GM21526 (cell line): ENCODE measurements at regions not wholly inside any gene's neighbourhood (a gene's known extent, or its start where the extent isn't known, plus 50 kb on each side); places are given as distances from the start of the nearest gene placed in this dataset.
"Not testable (repeated sequence)": the region's sequence is repeated elsewhere in the genome, so short reads cannot be mapped to it uniquely, and the experiment has no call there.

Experiments
- ATAC-seq: cut with Tn5 transposase; IDR thresholded peaks from one replicate; pipeline ENCODE4 v1.9.1; 2021; ENCODE audit warnings: moderate library complexity; ENCODE audit not compliant: unreplicated experiment, low FRiP score

- no peak for ATAC-seq
Observed at GRCh38 chr18:29501952-29502351, 1325.0 kb upstream of the CDH2 start.

GRCh38 chr18:29496152-29496680 lies 1319.3 kb upstream of the CDH2 start:
- no peak for ATAC-seq

DNA sequence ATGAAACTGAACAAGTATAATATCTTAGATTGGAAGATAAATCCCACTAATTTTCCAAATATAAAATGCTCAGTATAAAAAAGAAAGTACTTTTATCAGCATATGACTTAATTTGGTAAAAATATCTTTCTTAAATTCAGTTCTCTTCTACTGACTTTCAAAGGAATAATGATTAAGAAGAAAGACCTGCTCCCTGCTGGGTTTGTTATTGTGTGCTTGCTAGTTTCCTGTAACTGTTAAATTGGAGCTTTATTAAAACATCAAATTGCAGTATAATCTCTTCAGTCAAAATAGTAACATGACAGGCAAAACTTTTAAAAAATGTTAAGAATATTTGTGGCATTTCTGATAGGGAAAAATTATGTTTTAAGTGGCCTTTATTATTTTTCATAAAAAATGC lies 1317.4 kb upstream of the CDH2 start:
- ATAC-seq: no peak

DNA sequence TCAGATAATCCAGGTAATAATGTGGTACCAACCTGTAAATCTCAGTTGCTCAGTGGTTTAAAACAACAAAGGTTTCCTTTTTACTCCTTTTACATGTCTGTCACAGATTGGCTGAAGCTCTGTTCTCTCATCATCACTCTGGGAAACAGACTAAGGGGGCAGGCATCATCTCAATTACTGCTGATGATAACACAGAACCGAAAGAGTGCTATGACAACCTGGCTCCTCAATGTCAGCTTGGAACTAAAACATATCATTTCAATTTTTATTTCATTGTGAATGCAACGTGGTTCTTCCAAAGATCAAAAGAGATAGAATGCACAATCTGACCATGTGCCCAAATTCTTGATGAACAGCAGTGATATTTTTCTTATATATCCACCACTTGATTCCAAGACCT lies 1315.0 kb upstream of the CDH2 start:
- no peak for ATAC-seq

DNA sequence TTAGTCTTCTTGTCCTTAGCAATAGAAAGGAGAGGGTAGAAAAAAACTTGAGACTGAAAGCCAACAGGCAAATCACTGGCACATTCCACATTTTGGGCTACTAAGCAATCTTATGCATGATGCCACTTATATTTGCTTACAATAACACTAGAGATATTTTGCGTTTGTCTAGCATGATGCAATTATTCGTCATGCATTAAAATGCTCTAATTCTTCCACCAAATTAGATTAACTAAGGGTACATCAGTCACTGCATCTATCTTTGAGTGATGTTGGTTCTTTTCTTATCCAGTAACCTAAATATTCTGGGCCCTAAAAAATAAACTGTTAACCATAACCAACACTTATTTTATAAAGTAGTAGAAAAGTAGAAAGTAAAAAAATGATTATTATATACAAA lies 1311.7 kb upstream of the CDH2 start:
- no peak for ATAC-seq

GRCh38 chr18:29465526-29465925 lies 1288.6 kb upstream of the CDH2 start:
- no peak for ATAC-seq

DNA sequence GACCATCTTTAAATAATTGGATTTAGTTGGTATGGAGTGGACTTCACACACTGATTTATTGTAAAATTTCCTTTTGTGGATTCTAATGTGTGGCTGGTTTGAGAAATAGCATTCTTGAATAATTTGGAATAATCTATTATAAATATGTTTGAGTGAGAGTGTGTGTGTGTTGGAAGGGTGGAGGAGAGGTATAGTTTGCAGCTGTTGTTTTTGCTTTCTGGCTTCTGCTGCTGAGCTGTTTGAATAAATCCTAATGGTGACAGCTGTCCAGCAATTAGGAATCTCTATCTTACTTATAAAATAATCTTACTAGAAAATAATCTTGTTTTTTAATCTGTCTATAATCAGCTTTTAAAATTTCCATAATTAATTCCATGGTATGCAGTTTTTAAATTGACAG lies 1283.0 kb upstream of the CDH2 start:
- no peak for ATAC-seq

- no peak for ATAC-seq
Observed at GRCh38 chr18:29457316-29457889, 1280.5 kb upstream of the CDH2 start.

DNA sequence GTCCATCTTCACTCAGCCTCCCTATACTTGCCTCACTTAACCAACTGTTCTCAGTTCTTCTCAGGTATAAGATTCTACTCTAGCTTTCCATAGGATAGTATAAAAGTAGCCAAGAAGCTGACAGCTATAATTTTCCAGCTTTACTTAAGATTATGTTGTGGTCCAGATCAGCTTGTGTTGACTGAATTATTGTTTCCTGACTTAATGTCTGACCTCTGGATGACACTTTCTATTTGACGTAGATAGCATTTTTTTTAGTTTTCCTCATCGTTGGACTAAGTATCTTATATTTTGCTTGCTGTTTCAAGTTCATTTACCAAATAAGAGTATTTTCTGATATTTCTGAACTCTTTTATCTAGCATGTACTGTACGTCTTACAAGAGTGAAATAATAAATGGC lies 1272.5 kb upstream of the CDH2 start:
- no peak for ATAC-seq

DNA sequence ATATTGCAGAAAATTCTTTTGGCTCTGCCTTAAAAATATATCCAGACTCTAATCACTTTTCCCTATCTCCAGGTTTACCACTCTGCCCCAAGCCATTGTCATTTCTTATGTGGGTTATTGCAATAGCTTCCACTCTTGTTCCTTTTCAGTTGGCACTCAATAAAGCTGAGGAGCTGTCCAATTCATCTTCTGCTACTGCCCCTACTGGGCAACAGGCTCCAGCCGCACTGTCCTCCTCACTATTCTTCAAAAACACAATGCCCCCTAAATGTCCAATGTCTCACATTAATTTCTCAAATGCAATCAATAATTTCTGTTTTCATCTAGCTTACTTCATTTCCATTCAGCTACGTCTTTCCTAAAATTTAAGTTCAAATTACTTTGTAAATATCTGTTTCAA lies 1262.5 kb upstream of the CDH2 start:
- ATAC-seq: no peak

- no peak for ATAC-seq
Observed at GRCh38 chr18:29436459-29436858, 1259.5 kb upstream of the CDH2 start.

DNA sequence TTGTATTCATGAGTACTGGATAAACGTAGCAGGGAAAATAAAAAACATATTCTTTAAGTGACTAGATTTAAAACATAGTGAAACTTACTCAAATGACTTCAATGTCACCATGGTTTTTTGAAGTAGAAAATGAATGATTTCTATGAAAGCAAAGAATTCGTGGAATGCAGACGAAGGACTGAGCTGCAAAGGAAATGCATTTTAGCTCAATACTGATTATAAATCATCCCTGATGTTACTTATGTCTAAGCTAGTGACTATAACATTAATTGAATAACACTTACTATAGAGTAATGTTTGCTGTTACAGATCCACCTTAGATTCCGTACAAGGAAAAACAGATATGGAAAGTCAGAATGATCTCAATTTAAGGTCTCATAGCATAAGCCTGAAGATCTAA lies 1257.7 kb upstream of the CDH2 start:
- ATAC-seq: no peak

DNA sequence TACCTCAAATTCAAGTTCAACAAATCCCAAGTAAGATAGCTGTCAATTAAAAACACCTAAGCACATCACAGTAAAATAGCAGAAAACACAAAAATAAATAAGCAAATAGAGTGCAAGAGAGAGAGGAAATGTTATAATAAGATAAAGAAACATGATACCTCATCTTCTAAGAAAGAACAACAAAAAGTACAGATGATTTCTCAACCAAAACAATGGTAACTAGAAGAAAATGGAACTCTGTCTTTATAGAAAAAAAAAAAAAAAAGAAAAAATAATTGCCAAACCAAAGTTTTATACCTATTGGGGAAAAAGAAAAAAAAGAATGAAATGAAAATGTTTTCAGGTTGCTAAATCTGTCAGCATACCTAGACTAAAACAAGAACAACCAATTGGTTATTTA lies 1253.5 kb upstream of the CDH2 start:
- ATAC-seq: no peak

DNA sequence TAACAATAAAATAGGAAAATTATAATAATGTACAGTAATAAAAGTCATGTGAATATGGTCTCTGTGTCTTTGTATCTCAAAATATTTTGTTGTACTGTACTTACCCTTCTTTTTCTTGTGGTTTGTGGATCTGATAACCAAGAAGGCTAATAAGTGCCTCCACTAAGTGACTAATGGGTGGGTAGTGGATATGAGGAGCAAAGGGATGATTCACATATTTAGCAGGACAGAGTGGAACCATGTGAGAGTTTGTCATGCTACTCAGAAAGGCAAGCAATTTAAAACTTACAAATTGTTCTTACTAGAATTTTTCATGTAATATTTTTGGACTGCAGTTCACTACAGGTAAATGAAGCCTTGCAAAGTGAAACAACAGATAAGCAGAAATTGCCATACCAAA lies 1241.2 kb upstream of the CDH2 start:
- no peak for ATAC-seq

DNA sequence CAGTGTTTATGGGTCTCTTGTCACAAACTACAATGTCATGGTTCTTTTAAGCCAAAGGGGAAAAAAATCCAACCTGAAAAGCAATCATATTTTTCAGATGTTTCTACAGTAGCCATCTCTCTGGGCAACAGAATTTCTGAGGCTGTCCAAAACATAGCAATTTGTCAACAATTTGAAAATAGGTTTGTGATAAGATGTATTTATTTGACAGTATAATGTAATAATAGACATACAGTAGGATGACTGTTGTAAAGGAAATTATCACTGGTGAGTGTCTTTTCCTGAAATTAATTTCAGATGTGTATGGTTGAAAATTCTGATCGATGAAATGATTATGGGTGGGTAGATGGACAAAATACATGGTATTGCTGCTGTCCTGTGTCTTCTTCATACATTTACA lies 1230.1 kb upstream of the CDH2 start:
- ATAC-seq: no peak

DNA sequence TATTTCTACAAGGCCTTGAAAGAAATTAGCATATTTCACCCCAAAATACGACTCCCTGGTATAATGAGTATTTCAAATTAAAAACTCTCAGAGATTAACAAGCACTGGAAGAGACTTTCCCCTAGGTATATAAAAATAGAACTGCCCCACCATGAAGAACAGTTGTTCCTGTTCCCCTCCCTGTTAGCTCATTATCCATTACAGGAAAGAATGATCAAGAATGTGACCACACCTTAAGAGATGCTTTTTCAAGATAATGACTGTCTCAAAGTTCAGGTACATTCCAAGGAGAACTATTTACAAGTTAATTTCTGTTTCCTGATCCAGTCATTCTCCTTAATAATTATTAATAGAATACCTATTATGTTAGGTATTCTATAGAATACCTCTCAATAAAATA lies 1220.6 kb upstream of the CDH2 start:
- ATAC-seq: no peak

- ATAC-seq: peak; percentile 84
Observed at GRCh38 chr18:29383311-29384273, 1206.7 kb upstream of the CDH2 start.

GRCh38 chr18:29378651-29379136 lies 1201.8 kb upstream of the CDH2 start:
- no peak for ATAC-seq

GRCh38 chr18:29377346-29377745 lies 1200.4 kb upstream of the CDH2 start:
- no peak for ATAC-seq

DNA sequence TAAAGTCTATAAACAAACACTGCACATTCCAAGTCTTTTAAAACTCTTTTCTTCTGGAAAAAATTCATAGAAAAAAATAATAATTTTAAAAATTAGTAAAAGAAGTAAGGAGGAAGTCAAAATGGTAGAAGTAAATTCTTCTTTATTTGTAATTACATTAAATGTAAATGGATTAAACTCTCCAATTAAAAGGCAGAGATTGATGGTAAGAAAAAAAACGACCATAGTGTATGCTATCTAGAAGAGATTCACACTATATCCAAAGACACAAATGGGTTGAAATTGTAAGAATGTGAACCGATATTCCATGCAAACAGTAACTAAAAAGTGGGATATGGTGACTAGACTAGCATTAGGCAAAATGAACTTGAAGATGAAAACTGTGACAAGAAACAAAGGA lies 1196.1 kb upstream of the CDH2 start:
- ATAC-seq: no peak

DNA sequence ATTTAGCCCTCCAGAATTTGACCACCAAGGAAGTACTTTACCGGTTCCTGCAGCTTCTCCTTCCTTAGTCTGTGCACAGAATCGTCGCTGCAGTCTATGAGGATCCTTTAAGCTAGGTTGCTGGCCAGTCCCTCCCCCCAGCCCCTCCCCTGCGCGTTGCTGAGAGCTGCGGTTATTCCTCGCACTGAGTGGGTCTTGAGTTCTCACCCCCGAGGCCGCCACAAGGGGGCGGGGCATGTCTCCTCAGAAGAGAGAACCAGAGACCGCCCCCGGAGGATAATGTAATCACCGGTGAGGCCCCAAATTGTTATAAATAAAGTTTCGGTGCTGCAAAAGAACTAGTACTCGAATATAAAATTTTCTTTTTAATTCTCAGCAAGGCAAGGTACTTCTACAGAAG lies 1184.9 kb upstream of the CDH2 start:
- no peak for ATAC-seq

DNA sequence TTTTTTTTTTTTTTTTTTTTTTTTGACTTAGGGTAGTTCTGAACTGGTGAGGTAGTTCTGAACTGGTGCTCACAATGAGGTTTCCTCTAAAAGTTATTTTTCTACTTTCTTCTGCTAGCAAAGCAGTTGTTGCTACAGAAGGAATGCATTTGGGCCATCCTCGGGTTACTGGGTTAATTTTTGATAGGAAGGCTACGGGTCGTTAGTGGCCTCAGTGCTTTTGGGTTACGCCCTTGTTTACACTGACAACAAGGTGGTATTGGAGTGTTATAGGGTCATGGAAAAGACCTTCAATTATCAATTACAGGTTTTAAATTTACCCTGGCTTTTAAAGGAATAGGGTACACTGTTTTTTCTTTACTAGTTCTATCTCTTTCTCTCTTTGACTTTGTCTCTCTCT lies 1183.7 kb upstream of the CDH2 start:
- not testable (repeated sequence) for ATAC-seq
